PC-9 (cell line): ENCODE measurements at regions not wholly inside any gene's neighbourhood (a gene's known extent, or its start where the extent isn't known, plus 50 kb on each side); places are given as distances from the start of the nearest gene placed in this dataset.

Experiments
- BruUV-seq: library from RNA; stranded (reverse); fragments of 400-500 nt; replicated peaks from 2 replicates; lab custom pipeline; 2021; lab: Mats Ljungman, UMichigan
- CTCF ChIA-PET: fragments of 300-600 bp; sonication (Branson Sonifier 250); formaldehyde crosslinking; loops from one replicate; lab custom pipeline; 2022; ENCODE audit warnings: antibody characterized with exemption; lab: Charles Lee
- POLR2A ChIA-PET: fragments of 300-600 bp; sonication (Branson Sonifier 250); formaldehyde crosslinking; loops from one replicate; lab custom pipeline; 2022; ENCODE audit warnings: antibody characterized with exemption; ENCODE audit not compliant: unreplicated experiment; lab: Charles Lee
- DNase-seq, 2 experiments: peaks; one replicate each; pipeline versions ENCODE4 v3.0.0 to v3.0.0-alpha.2; 2015 to 2022; ENCODE audit warnings: mixed read lengths in 1 of 2
- H2AFZ ChIP-seq: fragments of 200-600 bp; sonication (generic); 2 replicates; pipeline ENCODE4 v1.8.1; 2017; ENCODE audit warnings: antibody characterized with exemption
- H3F3A ChIP-seq: fragments of 200-600 bp; sonication (generic); 2 replicates; pipeline ENCODE4 v1.8.1; 2017; ENCODE audit warnings: antibody characterized with exemption, mild to moderate bottlenecking, low read depth; ENCODE audit not compliant: insufficient read depth
- H3K27ac ChIP-seq: fragments of 200-600 bp; sonication (generic); 2 replicates; pipeline ENCODE4 v1.6.1; 2016; ENCODE audit warnings: mixed run types
- H3K27me3 ChIP-seq: fragments of 200-600 bp; sonication (generic); 2 replicates; pipeline ENCODE4 v1.6.1; 2016; ENCODE audit warnings: low read depth, mixed run types; ENCODE audit not compliant: insufficient read depth
- H3K36me3 ChIP-seq: fragments of 200-600 bp; sonication (generic); 2 replicates; pipeline ENCODE4 v1.6.1; 2016; ENCODE audit warnings: low read depth, mixed run types
- H3K4me1 ChIP-seq: fragments of 200-600 bp; sonication (generic); replicated peaks from 2 replicates; pipeline ENCODE4 v1.6.1; 2016; ENCODE audit warnings: mixed run types; ENCODE audit not compliant: insufficient read depth
- H3K4me2 ChIP-seq: fragments of 200-600 bp; sonication (generic); 2 replicates; pipeline ENCODE4 v1.6.1; 2017; ENCODE audit warnings: mixed run types
- H3K4me3 ChIP-seq: fragments of 200-600 bp; sonication (generic); 2 replicates; pipeline ENCODE4 v1.6.1; 2016; ENCODE audit warnings: mixed run types
- H3K79me2 ChIP-seq: fragments of 200-600 bp; sonication (generic); 2 replicates; pipeline ENCODE4 v1.6.1; 2017; ENCODE audit warnings: low read depth, mixed run types
- H3K9me2 ChIP-seq: fragments of 200-600 bp; sonication (generic); 2 replicates; pipeline ENCODE4 v1.8.1; 2017; ENCODE audit warnings: mild to moderate bottlenecking; ENCODE audit not compliant: insufficient read depth
- H3K9me3 ChIP-seq: fragments of 200-600 bp; sonication (generic); 2 replicates; pipeline ENCODE4 v1.8.1; 2016; ENCODE audit warnings: low read depth; ENCODE audit not compliant: insufficient read depth
- H4K20me1 ChIP-seq: fragments of 200-600 bp; sonication (generic); 2 replicates; pipeline ENCODE4 v1.8.1; 2017; ENCODE audit not compliant: insufficient read depth
- CTCF ChIP-seq: fragments of 200-600 bp; sonication (generic); conservative IDR thresholded peaks from 2 replicates; pipeline ENCODE4 v1.6.1; 2017; ENCODE audit warnings: mixed run types, antibody characterized with exemption, mild to moderate bottlenecking, moderate library complexity
- EZH2 ChIP-seq: fragments of 200-600 bp; sonication (generic); IDR thresholded peaks from 2 replicates; pipeline ENCODE4 v1.8.0; 2017; ENCODE audit warnings: antibody characterized with exemption, low read depth
- intact Hi-C: fragments of 100-400 bp; cut with micrococcal nuclease; formaldehyde crosslinking; loops from one replicate; pipeline ENCODE4 v1.10.0; 2022; ENCODE audit not compliant: unreplicated experiment

- no peak overlapping the region for H3K4me3 ChIP-seq
- TF ChIP-seq CTCF = no peak
- TF ChIP-seq EZH2 = no peak
- H3K9me2 ChIP-seq = no peaks in the 10 kb centered on the region
- ChIA-PET CTCF (no interaction called here), POLR2A (interaction anchor here (0.7 kb wide), 1 partner anchor 1627 kb away, joined by 4 read pairs; no protein-coding TSS in a partner anchor)
- H3K4me1 ChIP-seq = no peaks in the 10 kb centered on the region
- no peak for DNase-seq
- intact Hi-C loops = no loop called here
- H3F3A ChIP-seq = no peaks in the 10 kb centered on the region
- no peak overlapping the region for H3K27ac ChIP-seq
- BruUV-seq = no TSS peak
- H3K9me3 ChIP-seq = no peaks in the 10 kb centered on the region
- H3K4me2 ChIP-seq = no peak overlapping the region
- H3K27me3 ChIP-seq = no peaks in the 10 kb centered on the region
- no peaks in the 10 kb centered on the region for H3K36me3 ChIP-seq
- H4K20me1 ChIP-seq = no peaks in the 10 kb centered on the region
- no peaks in the 10 kb centered on the region for H3K79me2 ChIP-seq
- no peak overlapping the region for H2AFZ ChIP-seq
These were observed 450.5 kb downstream of the ARAP2 start for GRCh38 chr4:35793766-35794165.

GRCh38 chr4:35800669-35801068, 443.6 kb downstream of the ARAP2 start:
- no peaks in the 10 kb centered on the region for H3K4me1 ChIP-seq

GRCh38 chr4:35802644-35803043, 441.7 kb downstream of the ARAP2 start:
- no TSS peak for BruUV-seq
- no peaks in the 10 kb centered on the region for H3K4me1 ChIP-seq

More at GRCh38 chr4:35800669-35801068, 443.6 kb downstream of the ARAP2 start:
- DNase-seq = no peak
- TF ChIP-seq CTCF (no peak), EZH2 (no peak)
- H3F3A ChIP-seq = no peaks in the 10 kb centered on the region
- no peaks in the 10 kb centered on the region for H3K36me3 ChIP-seq
- no peak overlapping the region for H3K27ac ChIP-seq
- H3K9me3 ChIP-seq = no peaks in the 10 kb centered on the region
- H3K79me2 ChIP-seq = no peaks in the 10 kb centered on the region
- no TSS peak for BruUV-seq
- H3K9me2 ChIP-seq = no peaks in the 10 kb centered on the region
- H3K4me2 ChIP-seq = no peak overlapping the region
- H3K4me3 ChIP-seq = no peak overlapping the region
- POLR2A ChIA-PET = no interaction called here
- no peak overlapping the region for H2AFZ ChIP-seq
- no peaks in the 10 kb centered on the region for H3K27me3 ChIP-seq
- intact Hi-C loops = no loop called here
- CTCF ChIA-PET = no interaction called here
- H4K20me1 ChIP-seq = no peaks in the 10 kb centered on the region

More at GRCh38 chr4:35802644-35803043, 441.7 kb downstream of the ARAP2 start:
- Histone ChIP-seq H3F3A (no peaks in the 10 kb centered on the region), H3K27me3 (no peaks in the 10 kb centered on the region), H3K36me3 (no peaks in the 10 kb centered on the region), H3K27ac (no peak overlapping the region), H4K20me1 (no peaks in the 10 kb centered on the region), H3K9me2 (no peaks in the 10 kb centered on the region), H3K79me2 (no peaks in the 10 kb centered on the region), H3K4me3 (no peak overlapping the region), H3K4me2 (no peak overlapping the region), H2AFZ (no peak overlapping the region), H3K9me3 (no peaks in the 10 kb centered on the region)
- ChIA-PET CTCF (no interaction called here), POLR2A (no interaction called here)
- intact Hi-C loops = no loop called here
- TF ChIP-seq CTCF (no peak), EZH2 (no peak)
- DNase-seq = no peak
